SK-N-SH (cell line): ENCODE measurements at regions not wholly inside any gene's neighbourhood (a gene's known extent, or its start where the extent isn't known, plus 50 kb on each side); places are given as distances from the start of the nearest gene placed in this dataset.

Source experiments
- CTCF ChIA-PET: fragments of 300-600, 350-600 bp; formaldehyde crosslinking; extraction: SDS; loops from one replicate; lab custom pipeline; 2021; lab: Yijun Ruan, JAX
- POLR2A ChIA-PET: fragments of 350-600 bp; sonication (Branson Sonifier 250); formaldehyde crosslinking; extraction: SDS; loops from one replicate; lab custom pipeline; 2020; ENCODE audit warnings: antibody characterized with exemption, inconsistent platforms; lab: Yijun Ruan, JAX
- DNase-seq: peaks from one replicate; pipeline ENCODE4 v3.0.0; 2012
- H2AFZ ChIP-seq: fragments of 200-600 bp; sonication (generic); 2 replicates; pipeline ENCODE4 v1.8.1; 2016; ENCODE audit warnings: antibody characterized with exemption, mild to moderate bottlenecking, low read depth
- H3F3A ChIP-seq: fragments of 200-600 bp; sonication (generic); replicated peaks from 2 replicates; pipeline ENCODE3; 2016; ENCODE audit warnings: antibody characterized with exemption, mild to moderate bottlenecking; ENCODE audit not compliant: insufficient read depth
- H3K27ac ChIP-seq, 2 experiments: fragments of 200-500 bp in 1 of 2; fragments of 200-600 bp in 1 of 2; sonication (Bioruptor generic) in 1 of 2; sonication (generic), shearing (Covaris generic) in 1 of 2; 2 replicates each; pipeline versions ENCODE4 v1.5.1 to v1.6.1; 2014 to 2016; ENCODE audit warnings: low read depth in 2 of 2, inconsistent platforms in 1 of 2, low read length in 1 of 2, mild to moderate bottlenecking in 1 of 2, mixed read lengths in 1 of 2
- H3K27me3 ChIP-seq: fragments of 200-600 bp; sonication (generic), shearing (Covaris generic); 2 replicates; pipeline ENCODE4 v1.6.1; 2016; ENCODE audit warnings: mixed run types; ENCODE audit not compliant: insufficient read depth
- H3K36me3 ChIP-seq, 2 experiments: fragments of 200-500 bp in 1 of 2; fragments of 200-600 bp in 1 of 2; sonication (Bioruptor generic) in 1 of 2; sonication (generic) in 1 of 2; replicated peaks in 1 of 2; 2 replicates each; pipeline versions ENCODE3 to v1.5.1; 2014 to 2016; ENCODE audit warnings: low read length in 1 of 2, mild to moderate bottlenecking in 1 of 2; ENCODE audit not compliant: insufficient read depth in 2 of 2, control insufficient read depth in 1 of 2
- H3K4me1 ChIP-seq, 2 experiments: fragments of 200-500 bp in 1 of 2; fragments of 200-600 bp in 1 of 2; sonication (Bioruptor generic) in 1 of 2; sonication (generic), shearing (Covaris generic) in 1 of 2; 2 replicates each; pipeline versions ENCODE4 v1.5.1 to v1.6.1; 2014 to 2016; ENCODE audit warnings: low read depth in 1 of 2, low read length in 1 of 2, mixed run types in 1 of 2; ENCODE audit not compliant: insufficient read depth in 2 of 2, control insufficient read depth in 1 of 2
- H3K4me2 ChIP-seq: fragments of 200-600 bp; sonication (generic), shearing (Covaris generic); 2 replicates; pipeline ENCODE4 v1.6.1; 2017; ENCODE audit warnings: mixed run types
- H3K4me3 ChIP-seq, 2 experiments: fragments of 200-500 bp in 1 of 2; fragments of 200-600 bp in 1 of 2; sonication (Bioruptor generic) in 1 of 2; sonication (generic), shearing (Covaris generic) in 1 of 2; 2 replicates each; pipeline versions ENCODE4 v1.5.1 to v1.8.1; 2014 to 2016; ENCODE audit warnings: low read depth in 2 of 2, inconsistent platforms in 1 of 2, low read length in 1 of 2, mild to moderate bottlenecking in 1 of 2, mixed read lengths in 1 of 2, moderate library complexity in 1 of 2
- H3K79me2 ChIP-seq: fragments of 200-600 bp; sonication (generic); 2 replicates; pipeline ENCODE4 v1.8.1; 2017; ENCODE audit warnings: mild to moderate bottlenecking; ENCODE audit not compliant: insufficient read depth
- H3K9ac ChIP-seq: fragments of 200-600 bp; sonication (generic); 2 replicates; pipeline ENCODE4 v1.6.1; 2017; ENCODE audit warnings: mixed run types
- H3K9me2 ChIP-seq: fragments of 200-600 bp; sonication (generic); 2 replicates; pipeline ENCODE4 v1.6.1; 2017; ENCODE audit warnings: mixed run types
- H3K9me3 ChIP-seq: fragments of 200-600 bp; sonication (generic); 2 replicates; pipeline ENCODE4 v1.6.1; 2017; ENCODE audit warnings: mixed run types, mild to moderate bottlenecking, moderate library complexity
- H4K20me1 ChIP-seq: fragments of 200-600 bp; sonication (generic); 2 replicates; pipeline ENCODE4 v1.6.1; 2017; ENCODE audit warnings: mild to moderate bottlenecking, mixed run types; ENCODE audit not compliant: insufficient read depth
- CHD2 ChIP-seq: fragments of 150-350 bp; IDR thresholded peaks from 2 replicates; pipeline ENCODE4 v1.6.1; 2018; ENCODE audit warnings: low read length; ENCODE audit not compliant: partially characterized antibody
- FOXJ3 ChIP-seq: sonication (generic); formaldehyde crosslinking; IDR thresholded peaks from 2 replicates; pipeline ENCODE4 v1.5.1; 2020; ENCODE audit warnings: mild to moderate bottlenecking, missing genetic modification reagents
- FOXM1 ChIP-seq: IDR thresholded peaks from 2 replicates; pipeline ENCODE4 v1.4.0; 2012; ENCODE audit warnings: low read depth, mild to moderate bottlenecking
- GABPA ChIP-seq: IDR thresholded peaks from 2 replicates; pipeline ENCODE4 v1.4.0; 2012; ENCODE audit warnings: low read depth, mild to moderate bottlenecking
- IRF3 ChIP-seq: fragments of 150-350 bp; IDR thresholded peaks from 2 replicates; pipeline ENCODE4 v1.6.1; 2016; ENCODE audit warnings: mild to moderate bottlenecking, low read depth, low read length
- MEF2A ChIP-seq: IDR thresholded peaks from 2 replicates; pipeline ENCODE4 v1.4.0; 2012; ENCODE audit warnings: low read depth, borderline replicate concordance
- NFIC ChIP-seq: IDR thresholded peaks from 2 replicates; pipeline ENCODE4 v1.4.0; 2012; ENCODE audit warnings: borderline replicate concordance
- PBX3 ChIP-seq: IDR thresholded peaks from 2 replicates; pipeline ENCODE4; 2012
- TCF12 ChIP-seq: IDR thresholded peaks from 2 replicates; pipeline ENCODE4 v1.4.0; 2012
- TEAD4 ChIP-seq: IDR thresholded peaks from 2 replicates; pipeline ENCODE4 v1.4.0; 2012; ENCODE audit warnings: mild to moderate bottlenecking, borderline replicate concordance; ENCODE audit not compliant: insufficient read depth
- YY1 ChIP-seq: IDR thresholded peaks from 2 replicates; pipeline ENCODE4 v1.4.0; 2012; ENCODE audit warnings: low read depth, mild to moderate bottlenecking
- WGBS: methylation state at CpG from one replicate; pipeline ENCODE4 v1.1.6; 2017; ENCODE audit warnings: low lambda C conversion rate; 5-methylcytosine and 5-hydroxymethylcytosine counted together
- TF ChIP-seq, protein P1 (sequence below): IDR thresholded peaks from 2 replicates; pipeline ENCODE4 v1.4.0; 2012; ENCODE audit warnings: low read depth, borderline replicate concordance

- Histone ChIP-seq H3K79me2 (no peaks in the 10 kb centered on the region), H3K4me3 (no peak overlapping the region), H3K36me3 (no peaks in the 10 kb centered on the region), H3K4me2 (no peak overlapping the region), H3K27ac (no peak overlapping the region), H4K20me1 (no peaks in the 10 kb centered on the region), H2AFZ (no peak overlapping the region), H3K9me3 (no peaks in the 10 kb centered on the region), H3F3A (no peaks in the 10 kb centered on the region), H3K9me2 (no peaks in the 10 kb centered on the region), H3K27me3 (no peaks in the 10 kb centered on the region), H3K4me1 (no peaks in the 10 kb centered on the region), H3K9ac (no peak overlapping the region)
- TF ChIP-seq PBX3 (no peak), YY1 (no peak), NFIC (no peak), FOXJ3 (no peak), FOXM1 (no peak), MEF2A (no peak), TCF12 (no peak), IRF3 (no peak)
- ChIA-PET CTCF (interaction anchor here (0.6 kb wide), 1 partner anchor 9 kb away, joined by 3 read pairs; no protein-coding TSS in a partner anchor), POLR2A (no interaction called here)
- no peak for DNase-seq
- 0% methylated on average over 2 of the region's 2 CpGs for WGBS
Measured at GRCh38 chr5:25891691-25892090, 1146.7 kb downstream of the CDH9 start.

DNA sequence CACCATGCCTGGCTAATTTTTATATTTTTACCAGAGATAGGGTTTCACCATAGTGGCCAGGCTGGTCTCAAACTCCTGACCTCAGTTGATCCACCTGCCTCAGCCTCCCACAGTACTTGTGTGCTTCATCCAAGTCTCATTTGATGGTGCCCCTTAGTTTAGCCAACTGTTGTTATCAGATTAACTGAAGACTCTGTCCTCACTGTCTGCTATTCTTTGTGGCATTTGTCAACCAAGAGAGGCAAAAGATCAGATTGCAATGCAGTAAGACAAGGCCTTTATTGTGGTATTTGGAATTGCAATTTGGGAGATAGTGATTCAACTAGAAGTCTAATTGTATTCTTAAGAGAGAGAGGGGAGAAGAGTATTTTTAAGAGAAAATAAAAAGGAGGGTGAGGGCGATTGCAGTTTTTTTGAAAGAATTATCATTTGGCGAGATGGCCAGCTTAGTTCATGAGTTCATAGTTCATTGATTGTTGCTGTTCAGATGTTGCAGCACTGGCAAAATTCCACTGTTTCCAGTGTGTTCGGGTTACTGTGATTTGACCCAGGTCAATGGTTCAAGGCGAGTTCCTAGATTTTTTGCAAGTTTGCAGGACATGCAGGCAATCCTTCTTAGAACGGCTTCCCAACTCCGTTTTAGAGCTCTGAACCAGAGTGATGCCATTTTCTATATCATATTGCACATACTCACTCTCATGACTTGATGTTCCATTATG is 1156.9 kb downstream of the CDH9 start:
- Histone ChIP-seq H3K79me2 (no peaks in the 10 kb centered on the region), H3K27me3 (no peaks in the 10 kb centered on the region), H3K9ac (no peak overlapping the region), H3K27ac (no peak overlapping the region), H3K4me2 (no peak overlapping the region), H3K9me3 (no peaks in the 10 kb centered on the region), H3K4me3 (no peak overlapping the region), H3K4me1 (no peaks in the 10 kb centered on the region), H3F3A (no peaks in the 10 kb centered on the region), H2AFZ (no peak overlapping the region), H4K20me1 (no peaks in the 10 kb centered on the region), H3K36me3 (no peaks in the 10 kb centered on the region), H3K9me2 (no peaks in the 10 kb centered on the region)
- no peak for TF ChIP-seq TEAD4
- TF ChIP-seq, protein P1, sequence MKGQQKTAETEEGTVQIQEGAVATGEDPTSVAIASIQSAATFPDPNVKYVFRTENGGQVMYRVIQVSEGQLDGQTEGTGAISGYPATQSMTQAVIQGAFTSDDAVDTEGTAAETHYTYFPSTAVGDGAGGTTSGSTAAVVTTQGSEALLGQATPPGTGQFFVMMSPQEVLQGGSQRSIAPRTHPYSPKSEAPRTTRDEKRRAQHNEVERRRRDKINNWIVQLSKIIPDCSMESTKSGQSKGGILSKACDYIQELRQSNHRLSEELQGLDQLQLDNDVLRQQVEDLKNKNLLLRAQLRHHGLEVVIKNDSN: no peak
- no peak for TF ChIP-seq GABPA
- TF ChIP-seq CHD2: no peak
- 7% methylated on average over 6 of the region's 6 CpGs for WGBS
- CTCF ChIA-PET: no interaction called here
- POLR2A ChIA-PET: no interaction called here
- no peak for DNase-seq
